ENCODE measurements at regions not wholly inside any gene's neighbourhood (a gene's known extent, or its start where the extent isn't known, plus 50 kb on each side); places are given as distances from the start of the nearest gene placed in this dataset.

- in situ Hi-C loops (cut with HindIII; ENCODE audit: low sequenced_read_pairs): no loop called here
These were observed 289.6 kb upstream of the CDH4 start for GRCh38 chr20:60962367-60963045.

DNA sequence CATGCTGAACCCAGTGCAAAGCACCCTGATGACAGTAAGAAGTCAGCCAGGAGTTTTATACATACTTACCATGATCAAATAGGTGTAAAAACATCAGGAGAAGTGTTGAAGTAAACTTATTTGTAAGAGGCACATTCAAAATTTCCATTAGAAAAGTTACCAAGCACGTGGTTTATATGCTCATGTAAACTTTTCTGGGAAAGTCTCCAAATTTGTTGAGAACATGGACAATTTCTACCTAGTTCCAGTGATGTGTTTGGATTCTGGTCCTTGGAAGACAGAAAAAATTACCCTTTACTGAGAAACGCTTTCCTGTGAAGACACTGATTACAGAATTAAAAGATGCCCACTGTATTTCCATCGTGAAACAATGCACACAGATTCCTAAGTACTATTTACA, 288.9 kb upstream of the CDH4 start:
- in situ Hi-C loops (cut with HindIII; ENCODE audit: low sequenced_read_pairs): no loop called here

GRCh38 chr20:60964911-60965310, 287.1 kb upstream of the CDH4 start:
- in situ Hi-C loops (cut with HindIII; ENCODE audit: low sequenced_read_pairs): no loop called here

DNA sequence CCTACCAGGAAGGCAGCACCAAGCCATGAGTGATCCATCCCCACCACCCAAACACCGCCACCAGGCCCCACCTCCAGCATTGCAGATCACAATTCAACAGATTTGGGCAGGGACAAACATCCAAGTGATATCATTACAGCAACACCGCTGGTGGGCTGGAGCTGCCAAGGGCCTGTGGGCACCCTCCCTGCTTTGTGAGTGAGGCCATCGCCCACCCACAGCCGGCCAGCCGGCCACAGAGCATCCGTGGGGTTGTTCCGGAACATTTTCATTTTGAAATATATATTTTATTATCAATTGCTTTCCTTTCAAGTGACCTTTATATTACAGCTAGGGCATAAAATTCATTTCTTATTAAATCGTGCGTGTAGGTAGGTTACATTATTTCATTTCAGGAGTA, 286.0 kb upstream of the CDH4 start:
- in situ Hi-C loops (cut with HindIII; ENCODE audit: low sequenced_read_pairs): no loop called here

GRCh38 chr20:60966766-60967165, 285.3 kb upstream of the CDH4 start:
- in situ Hi-C loops (cut with HindIII; ENCODE audit: low sequenced_read_pairs): no loop called here

GRCh38 chr20:60967431-60968316, 284.4 kb upstream of the CDH4 start:
- in situ Hi-C loops (cut with HindIII; ENCODE audit: low sequenced_read_pairs): no loop called here

DNA sequence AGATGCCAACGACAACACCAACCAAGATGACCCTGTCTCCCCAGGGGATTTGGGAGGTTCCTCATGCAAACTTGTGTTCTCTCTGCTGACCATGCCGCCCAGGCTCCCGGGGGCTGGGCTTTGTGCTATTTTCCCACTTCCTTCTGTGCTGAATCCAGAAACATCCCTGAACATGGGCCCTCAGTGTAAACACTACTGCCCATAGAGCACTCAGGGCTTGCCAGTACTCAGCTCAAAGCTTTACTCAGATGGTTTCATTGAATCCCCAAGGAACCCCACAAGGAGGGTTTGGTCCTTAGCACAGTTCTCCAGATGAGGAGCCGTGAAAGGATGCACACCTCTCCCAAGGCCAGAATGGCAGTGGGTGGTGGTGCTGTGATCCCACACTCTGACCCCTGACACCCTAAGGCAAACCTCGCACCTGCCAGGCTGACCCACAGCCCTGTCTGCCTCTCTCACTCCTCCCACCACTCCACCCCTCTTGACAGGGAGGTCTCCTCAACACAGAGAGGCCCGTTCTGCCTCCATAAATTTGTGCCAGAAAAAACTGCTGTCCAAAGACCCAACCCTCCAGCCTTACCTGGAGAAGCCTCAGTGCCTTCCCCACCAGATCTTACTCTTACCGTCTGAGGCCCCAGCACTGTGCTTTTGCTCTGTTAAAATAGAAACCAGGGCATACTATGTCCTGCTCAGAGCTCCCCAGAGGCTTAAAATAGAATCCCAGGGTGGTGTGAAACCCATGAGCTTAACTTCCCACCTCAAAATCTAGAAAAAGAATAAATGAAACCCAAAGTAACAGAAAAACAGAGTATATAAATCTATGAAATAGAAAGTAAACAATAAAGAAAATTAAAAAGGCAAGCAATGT, 283.0 kb upstream of the CDH4 start:
- in situ Hi-C loops (cut with HindIII; ENCODE audit: low sequenced_read_pairs): no loop called here

GRCh38 chr20:60970601-60971000, 281.5 kb upstream of the CDH4 start:
- in situ Hi-C loops (cut with HindIII; ENCODE audit: low sequenced_read_pairs): no loop called here

DNA sequence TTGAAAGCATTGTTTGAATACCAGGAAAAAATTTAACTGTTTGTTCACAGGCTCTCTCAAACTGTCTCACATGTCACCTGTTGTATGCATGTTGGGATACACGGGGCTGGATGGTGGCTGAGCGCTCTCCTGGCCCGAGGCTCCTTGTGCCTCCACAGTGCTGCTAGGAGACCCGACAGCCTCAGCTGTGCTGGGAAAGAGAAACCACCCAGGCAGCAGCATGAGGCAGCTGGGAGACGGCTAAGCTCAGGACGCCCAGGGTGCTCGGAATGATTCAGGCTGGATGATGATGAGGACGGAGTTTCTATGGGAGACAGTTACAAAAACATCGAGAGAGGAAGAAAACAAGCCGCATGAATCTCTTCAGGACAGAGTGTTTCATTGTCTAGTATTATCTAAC, 278.0 kb upstream of the CDH4 start:
- in situ Hi-C loops (cut with HindIII; ENCODE audit: low sequenced_read_pairs): no loop called here

- in situ Hi-C loops (cut with HindIII; ENCODE audit: low sequenced_read_pairs): no loop called here
These were observed 277.6 kb upstream of the CDH4 start for GRCh38 chr20:60974441-60974945.

DNA sequence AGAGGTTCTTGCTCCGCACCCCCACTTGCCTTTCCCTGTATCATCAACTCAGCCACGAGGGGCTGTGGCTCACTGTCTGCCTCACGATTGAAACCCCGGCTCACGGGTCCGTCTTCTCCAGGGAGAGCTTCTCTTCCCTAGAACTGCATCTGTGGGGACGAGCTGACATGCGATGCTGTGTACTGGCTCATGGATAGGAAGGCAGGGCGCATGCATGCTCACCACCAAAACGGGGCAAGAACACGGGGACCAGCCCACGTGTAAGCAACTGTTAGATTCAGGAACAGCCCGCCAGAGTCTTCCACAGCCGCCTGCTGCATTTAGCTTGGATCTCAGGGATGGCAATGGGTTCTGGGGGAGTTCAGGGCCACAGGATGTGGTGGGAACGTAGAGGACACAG, 275.9 kb upstream of the CDH4 start:
- in situ Hi-C loops (cut with HindIII; ENCODE audit: low sequenced_read_pairs): no loop called here

- in situ Hi-C loops (cut with HindIII; ENCODE audit: low sequenced_read_pairs): no loop called here
These were observed 275.1 kb upstream of the CDH4 start for GRCh38 chr20:60976913-60977312.

- in situ Hi-C loops (cut with HindIII; ENCODE audit: low sequenced_read_pairs): no loop called here
These were observed 274.2 kb upstream of the CDH4 start for GRCh38 chr20:60977901-60978300.

- in situ Hi-C loops (cut with HindIII; ENCODE audit: low sequenced_read_pairs): loop anchor here (5.0 kb wide), 1 partner anchor 42 kb away; no protein-coding TSS in a partner anchor
These were observed 267.4 kb upstream of the CDH4 start for GRCh38 chr20:60984666-60985065.

- in situ Hi-C loops (cut with HindIII; ENCODE audit: low sequenced_read_pairs): loop anchor here (5.0 kb wide), 1 partner anchor 44 kb away; no protein-coding TSS in a partner anchor
These were observed 265.4 kb upstream of the CDH4 start for GRCh38 chr20:60986506-60987156.

DNA sequence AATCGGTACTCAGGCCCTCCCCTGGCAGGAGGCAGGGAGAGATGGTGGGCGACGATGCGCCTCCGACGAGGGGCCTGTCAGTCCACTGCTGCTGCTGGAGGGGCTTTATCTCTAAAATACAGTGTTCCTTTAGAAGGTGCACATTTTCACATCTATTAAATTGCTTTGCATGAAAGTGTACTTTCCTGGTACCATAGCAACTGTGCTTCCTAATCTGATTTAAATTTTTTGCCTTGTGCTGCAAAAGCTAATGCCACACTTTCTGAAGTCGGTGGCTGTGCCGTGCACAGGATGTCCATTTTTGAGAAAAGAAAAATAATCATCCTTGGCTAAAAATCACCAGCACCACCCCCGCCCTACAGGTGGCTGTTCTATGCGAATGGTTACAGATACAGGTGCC, 262.0 kb upstream of the CDH4 start:
- in situ Hi-C loops (cut with HindIII; ENCODE audit: low sequenced_read_pairs): no loop called here

DNA sequence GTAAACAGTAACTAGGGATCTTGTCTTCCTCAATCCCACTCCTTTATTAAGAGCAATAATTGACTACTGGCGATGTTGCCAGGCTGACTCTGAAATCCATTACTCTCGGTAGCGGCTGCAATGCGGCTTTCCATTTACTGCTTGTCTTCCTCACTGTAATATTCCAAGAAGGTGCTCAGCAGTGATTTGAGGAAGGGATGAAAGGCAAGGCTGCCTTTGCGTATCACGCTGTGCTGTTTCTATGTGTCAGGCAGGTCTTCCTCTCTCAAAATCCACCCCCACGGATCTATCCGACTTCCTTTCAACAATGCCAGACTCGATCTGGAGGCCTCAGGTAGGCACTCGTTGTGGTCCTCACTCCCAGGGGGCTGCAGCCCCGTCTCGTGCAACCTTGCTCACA, 261.4 kb upstream of the CDH4 start:
- in situ Hi-C loops (cut with HindIII; ENCODE audit: low sequenced_read_pairs): no loop called here

- in situ Hi-C loops (cut with HindIII; ENCODE audit: low sequenced_read_pairs): no loop called here
These were observed 258.5 kb upstream of the CDH4 start for GRCh38 chr20:60993433-60994044.

DNA sequence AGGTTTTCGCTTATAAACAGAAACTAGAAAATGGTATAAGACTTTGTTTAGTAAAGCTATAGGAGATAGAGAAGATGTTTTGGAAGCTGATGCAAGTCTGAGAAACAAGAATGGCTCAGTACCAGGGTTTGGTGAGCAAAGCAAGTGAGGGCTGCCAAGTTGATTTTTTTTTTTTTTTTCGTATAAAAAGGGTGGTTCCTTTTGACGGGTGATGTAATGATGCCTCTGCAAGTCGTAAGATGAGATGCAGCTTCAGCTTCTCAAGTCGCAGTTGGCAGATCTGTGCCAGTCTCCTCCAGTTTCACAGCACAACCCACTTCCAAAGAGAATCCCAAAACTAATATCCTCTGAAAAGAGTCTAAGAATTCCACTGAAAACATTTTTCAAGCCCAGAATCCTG, 252.8 kb upstream of the CDH4 start:
- in situ Hi-C loops (cut with HindIII; ENCODE audit: low sequenced_read_pairs): no loop called here

DNA sequence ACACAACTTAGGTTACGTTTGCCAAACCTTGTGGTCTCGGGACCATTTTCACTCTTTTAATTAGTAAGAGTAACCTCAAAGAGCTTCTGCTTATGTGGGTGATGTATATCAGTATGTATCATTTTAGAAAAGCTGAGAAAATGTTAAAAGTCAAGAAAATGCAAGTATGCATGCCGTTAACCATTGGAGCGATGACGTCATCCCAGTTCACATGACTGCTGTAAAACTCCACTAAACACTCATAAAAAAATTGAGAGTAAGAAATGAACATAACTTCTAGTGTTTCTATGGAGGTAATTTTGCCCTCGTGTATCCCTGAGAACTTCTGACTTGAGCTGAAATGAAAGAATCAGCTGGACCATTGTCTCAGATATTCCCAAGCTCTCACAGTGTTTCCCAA, 250.0 kb upstream of the CDH4 start:
- in situ Hi-C loops (cut with HindIII; ENCODE audit: low sequenced_read_pairs): no loop called here

Data from DLD1 (cell line).